A673 (cell line): ENCODE measurements at regions not wholly inside any gene's neighbourhood (a gene's known extent, or its start where the extent isn't known, plus 50 kb on each side); places are given as distances from the start of the nearest gene placed in this dataset.

Experiments used
- BruUV-seq: library from RNA; stranded (reverse); fragments of 400-500 nt; replicated peaks from 2 replicates; lab custom pipeline; 2021; lab: Mats Ljungman, UMichigan
- CTCF ChIA-PET: fragments of 300-600 bp; sonication (Branson Sonifier 250); formaldehyde crosslinking; loops from one replicate; lab custom pipeline; 2022; ENCODE audit warnings: antibody characterized with exemption; lab: Charles Lee
- POLR2A ChIA-PET: fragments of 300-600 bp; sonication (Branson Sonifier 250); formaldehyde crosslinking; loops from one replicate; lab custom pipeline; 2022; ENCODE audit warnings: antibody characterized with exemption; ENCODE audit not compliant: low non-redundant PET; lab: Charles Lee
- DNase-seq: peaks from one replicate; pipeline ENCODE4 v3.0.0-alpha.2; 2015; ENCODE audit warnings: low spot score
- H3K27ac ChIP-seq: fragments of 200-600 bp; sonication (generic); 2 replicates; pipeline ENCODE4 v1.5.1; 2016; ENCODE audit warnings: mixed run types, low read depth, mild to moderate bottlenecking, mixed read lengths, antibody characterized with exemption, low read length; ENCODE audit not compliant: poor library complexity, severe bottlenecking
- H3K27me3 ChIP-seq: fragments of 200-600 bp; sonication (generic); replicated peaks from 2 replicates; pipeline ENCODE4 v1.6.1; 2017; ENCODE audit warnings: mixed run types, low read depth, mild to moderate bottlenecking, mixed read lengths, antibody characterized with exemption, low read length; ENCODE audit not compliant: insufficient read depth, poor library complexity
- H3K36me3 ChIP-seq: fragments of 200-600 bp; sonication (generic); 2 replicates; pipeline ENCODE4 v1.6.1; 2016; ENCODE audit warnings: mixed run types, mild to moderate bottlenecking, mixed read lengths, antibody characterized with exemption, low read length; ENCODE audit not compliant: insufficient read depth, poor library complexity, severe bottlenecking
- H3K4me1 ChIP-seq: fragments of 200-600 bp; sonication (generic); 2 replicates; pipeline ENCODE4 v1.6.1; 2017; ENCODE audit warnings: mixed run types, mild to moderate bottlenecking, mixed read lengths, antibody characterized with exemption, low read length; ENCODE audit not compliant: insufficient read depth, poor library complexity, severe bottlenecking
- H3K4me3 ChIP-seq: fragments of 200-600 bp; sonication (generic); 2 replicates; pipeline ENCODE4 v1.5.1; 2016; ENCODE audit warnings: low read depth, mixed run types, mild to moderate bottlenecking, mixed read lengths, low read length; ENCODE audit not compliant: poor library complexity, severe bottlenecking
- H3K9me3 ChIP-seq: fragments of 200-600 bp; sonication (generic); 2 replicates; pipeline ENCODE4 v1.6.1; 2016; ENCODE audit warnings: mixed run types, low read depth, mild to moderate bottlenecking, mixed read lengths, antibody characterized with exemption, low read length; ENCODE audit not compliant: poor library complexity, severe bottlenecking
- CTCF ChIP-seq: fragments of 300-800, 200-600 bp; sonication (generic); conservative IDR thresholded peaks from 2 replicates; pipeline ENCODE4 v1.5.1; 2017; ENCODE audit warnings: low read depth, mild to moderate bottlenecking, antibody characterized with exemption, low read length, moderate library complexity, mixed read lengths
- EZH2 ChIP-seq: fragments of 200-600 bp; sonication (generic); IDR thresholded peaks from 2 replicates; pipeline ENCODE4 v1.6.1; 2017; ENCODE audit warnings: borderline replicate concordance, low read depth, mild to moderate bottlenecking, mixed read lengths, antibody characterized with exemption, low read length; ENCODE audit not compliant: poor library complexity, severe bottlenecking
- intact Hi-C: fragments of 100-400 bp; cut with micrococcal nuclease; formaldehyde crosslinking; loops from one replicate; pipeline ENCODE4 v1.10.0; 2022; ENCODE audit not compliant: unreplicated experiment

DNA sequence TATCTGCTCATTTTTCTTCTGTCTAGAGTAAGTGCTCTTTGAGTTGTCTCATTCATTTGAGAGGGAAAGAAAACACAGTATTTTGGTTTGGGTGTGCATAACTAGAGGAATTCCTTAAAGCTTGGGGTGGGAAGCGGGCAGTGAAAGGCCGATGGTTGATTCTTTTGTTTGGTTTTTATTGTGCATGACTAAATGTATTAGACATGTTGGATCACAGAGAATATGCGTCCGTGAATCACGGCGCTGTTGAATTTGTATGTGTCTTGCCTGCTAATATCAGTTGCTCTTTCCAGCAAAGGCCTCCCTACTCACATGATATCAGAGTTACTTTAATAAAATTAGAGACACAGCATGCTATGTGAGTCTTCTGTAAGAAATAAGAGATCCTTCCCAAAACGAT lies 180.0 kb downstream of the CHD9NB start:
- H3K27ac ChIP-seq, result no peak overlapping the region
- BruUV-seq, result no TSS peak
- no peak overlapping the region for H3K4me3 ChIP-seq
- TF ChIP-seq CTCF (no peak), EZH2 (no peak)
- peaks cover 18% of the 10 kb centered on the region for H3K4me1 ChIP-seq
- POLR2A ChIA-PET, result no interaction called here
- H3K27me3 ChIP-seq, result no peaks in the 10 kb centered on the region
- H3K9me3 ChIP-seq, result no peaks in the 10 kb centered on the region
- intact Hi-C loops, result no loop called here
- CTCF ChIA-PET, result no interaction called here
- H3K36me3 ChIP-seq, result no peaks in the 10 kb centered on the region
- peak; percentile 68 for DNase-seq

DNA sequence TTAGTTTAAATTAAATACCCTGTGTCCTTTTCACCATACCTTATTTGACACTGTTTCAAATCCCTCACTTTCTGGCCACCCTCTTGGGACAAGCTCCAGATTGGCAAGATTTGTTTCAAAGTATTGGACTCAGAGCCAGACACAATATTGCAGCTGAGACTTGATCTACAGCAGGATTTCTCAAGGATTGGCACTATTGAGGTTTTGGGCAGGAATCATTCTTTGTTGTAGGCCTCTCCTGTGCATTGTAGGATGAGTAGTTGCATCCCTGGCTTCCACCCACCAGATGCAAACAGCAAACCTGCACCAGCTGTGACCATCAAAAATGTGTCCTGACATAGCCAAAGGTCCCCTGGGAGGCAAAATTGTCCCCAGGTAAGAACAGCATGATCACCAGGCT lies 181.2 kb downstream of the CHD9NB start:
- POLR2A ChIA-PET, result no interaction called here
- intact Hi-C loops, result no loop called here
- BruUV-seq, result no TSS peak

DNA sequence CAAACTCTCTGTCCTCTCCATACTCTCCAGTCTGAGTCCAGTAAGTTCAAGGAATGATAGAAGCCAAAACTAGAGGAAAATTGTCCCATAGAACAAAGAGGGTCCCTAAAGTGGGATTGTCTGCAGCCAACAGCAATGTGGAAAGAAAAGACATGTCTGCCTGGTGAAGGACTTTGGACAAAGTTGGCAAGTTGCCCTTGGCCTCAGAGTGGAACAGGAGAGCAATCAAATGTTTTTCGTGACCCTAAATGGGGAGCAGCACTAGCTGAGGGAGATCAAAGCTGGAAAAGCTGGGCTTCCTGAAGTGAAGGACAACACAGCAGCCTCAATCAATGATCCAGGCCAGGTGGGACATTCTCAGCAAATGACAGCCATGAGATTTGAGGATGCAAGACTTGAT lies 183.5 kb downstream of the CHD9NB start:
- no peak overlapping the region for H3K27ac ChIP-seq
- peaks cover 18% of the 10 kb centered on the region for H3K27me3 ChIP-seq
- intact Hi-C loops, result loop anchor here (10.0 kb wide), 2 partner anchors 284 to 414 kb away; no protein-coding TSS in a partner anchor
- no TSS peak for BruUV-seq
- TF ChIP-seq CTCF (no peak), EZH2 (no peak)
- no peak for DNase-seq
- CTCF ChIA-PET, result no interaction called here
- no peaks in the 10 kb centered on the region for H3K9me3 ChIP-seq
- H3K36me3 ChIP-seq, result no peaks in the 10 kb centered on the region
- H3K4me1 ChIP-seq, result peaks cover 16% of the 10 kb centered on the region
- no peak overlapping the region for H3K4me3 ChIP-seq
- POLR2A ChIA-PET, result no interaction called here

More for the DNA sequence above, 181.2 kb downstream of the CHD9NB start:
- no peaks in the 10 kb centered on the region for H3K36me3 ChIP-seq
- no peak for DNase-seq
- H3K9me3 ChIP-seq, result no peaks in the 10 kb centered on the region
- no peak overlapping the region for H3K27ac ChIP-seq
- H3K4me1 ChIP-seq, result peaks cover 18% of the 10 kb centered on the region
- CTCF ChIA-PET, result no interaction called here
- H3K4me3 ChIP-seq, result no peak overlapping the region
- H3K27me3 ChIP-seq, result peaks cover 4% of the 10 kb centered on the region
- TF ChIP-seq EZH2 (no peak), CTCF (no peak)
